Middle frontal gyrus (tissue), 1 donor: ENCODE measurements at regions not wholly inside any gene's neighbourhood (a gene's known extent, or its start where the extent isn't known, plus 50 kb on each side); places are given as distances from the start of the nearest gene placed in this dataset.
"Not testable (repeated sequence)": the region's sequence is repeated elsewhere in the genome, so short reads cannot be mapped to it uniquely, and the experiment has no call there.

Experiments used
- DNase-seq: peaks from one replicate; pipeline ENCODE4 v3.0.0-alpha.2; 2015; ENCODE audit warnings: low spot score; ENCODE audit errors: extremely low spot score

- DNase-seq: no peak
These were observed 878.4 kb upstream of the GJE1 start for GRCh38 chr6:141254336-141254735.

DNA sequence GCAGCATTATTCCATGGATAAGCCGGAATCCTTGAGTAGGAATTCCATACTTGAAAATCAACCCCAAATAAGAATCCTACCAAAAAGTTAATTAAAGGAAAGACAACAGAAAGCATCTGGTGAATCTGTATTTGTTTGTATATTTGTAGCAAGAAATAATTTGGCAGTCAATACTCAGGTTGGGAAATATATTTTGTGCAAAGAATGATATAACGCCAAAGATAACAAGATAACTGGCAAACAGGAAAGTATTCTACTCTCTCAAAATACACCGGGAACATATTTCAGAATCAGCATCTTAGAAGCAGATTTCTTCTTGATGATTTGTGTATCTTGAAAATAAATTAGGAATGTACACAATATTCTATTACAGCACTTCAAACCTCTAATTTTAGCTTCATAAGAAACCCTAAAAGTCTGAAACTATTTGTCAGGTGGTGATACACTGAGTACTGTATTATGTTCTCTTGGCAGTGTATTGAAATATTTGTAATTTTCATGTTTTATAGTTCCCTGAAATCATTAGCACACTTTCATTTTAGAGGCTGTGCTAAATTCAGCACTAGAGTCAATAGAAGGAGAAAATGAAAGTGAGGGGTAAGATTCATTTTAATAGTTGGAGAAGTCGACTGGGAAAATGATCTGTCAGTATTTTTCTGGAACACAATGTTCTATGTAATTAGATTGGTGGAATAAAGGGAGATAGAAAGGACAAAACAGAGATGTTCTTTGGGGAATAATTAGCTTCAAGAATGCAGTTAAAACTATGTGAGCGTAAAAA, 879.7 kb upstream of the GJE1 start:
- no peak for DNase-seq

DNA sequence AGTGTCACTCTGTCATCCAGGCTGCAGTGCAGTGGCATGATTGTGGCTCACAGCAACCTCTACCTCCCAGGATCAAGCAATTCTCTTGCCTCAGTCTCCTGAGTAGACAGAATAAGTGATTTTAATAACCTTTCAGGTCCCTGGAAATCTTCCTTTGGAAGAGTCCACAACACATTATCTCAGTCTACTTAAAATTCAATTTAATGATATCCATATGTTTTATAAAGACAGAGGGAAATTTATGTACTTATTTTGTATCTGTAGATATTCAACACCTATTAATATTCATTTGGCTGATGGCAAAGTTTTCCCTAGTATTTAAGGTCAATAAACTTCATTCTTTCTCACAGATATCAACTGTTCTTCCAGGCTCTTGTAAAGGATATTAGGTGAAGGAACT, 881.4 kb upstream of the GJE1 start:
- DNase-seq: no peak

DNA sequence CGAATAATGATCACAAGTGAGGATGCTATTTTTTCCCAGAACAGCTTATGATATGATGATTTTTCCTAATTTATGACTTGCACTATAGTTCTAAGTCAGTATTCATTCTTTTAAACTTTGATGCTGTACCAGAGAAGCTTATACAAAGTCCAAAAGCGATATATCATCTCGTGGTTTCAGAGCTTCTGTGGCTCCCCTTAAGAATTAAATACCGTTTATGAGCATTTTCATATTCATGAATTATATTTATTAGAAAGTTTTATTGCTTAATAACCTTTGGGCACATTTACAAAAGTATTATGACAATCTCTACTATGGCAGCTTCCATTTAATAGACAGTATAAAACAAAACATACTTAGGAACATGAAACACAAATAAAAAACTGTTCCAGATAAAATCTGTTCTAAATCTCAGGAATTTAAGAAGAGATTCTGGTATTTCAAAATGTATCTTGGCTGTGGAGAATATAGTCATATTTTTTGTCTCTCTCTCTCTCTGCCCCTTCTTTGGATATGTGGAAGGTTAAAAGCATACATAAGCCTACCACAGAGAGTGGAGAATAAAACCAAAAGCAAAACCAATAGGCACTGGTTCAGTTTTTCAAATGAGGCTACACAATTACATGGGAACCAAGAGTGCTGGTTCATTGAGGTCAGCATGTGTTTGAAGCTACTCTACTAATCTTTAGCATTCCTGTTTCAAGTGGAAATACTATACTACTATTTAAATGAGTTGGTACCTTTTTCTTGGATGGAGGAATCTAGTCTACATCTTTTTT, 884.5 kb upstream of the GJE1 start:
- no peak for DNase-seq

- DNase-seq: no peak
These were observed 888.4 kb upstream of the GJE1 start for GRCh38 chr6:141244366-141244765.

- DNase-seq: no peak
These were observed 889.8 kb upstream of the GJE1 start for GRCh38 chr6:141242957-141243356.

DNA sequence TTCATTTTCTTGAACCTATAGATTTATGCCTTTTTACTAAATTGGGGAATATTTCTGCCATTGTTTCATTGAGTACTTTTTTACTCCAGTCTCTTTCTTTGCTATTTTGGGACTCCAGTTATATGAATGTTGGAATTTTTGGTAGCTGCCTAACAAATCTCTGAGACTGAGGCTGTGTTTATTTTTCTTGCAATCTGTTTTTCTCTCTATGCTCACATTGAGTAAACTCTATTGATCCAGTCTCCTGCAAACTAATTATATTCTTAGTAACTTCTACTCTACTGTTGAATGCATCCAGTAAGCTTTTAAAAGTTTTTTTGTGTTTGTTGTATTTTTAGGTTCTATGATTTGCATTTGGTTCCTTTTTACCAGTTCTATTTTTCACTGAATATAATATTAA, 903.4 kb upstream of the GJE1 start:
- DNase-seq: no peak

- no peak for DNase-seq
These were observed 914.1 kb upstream of the GJE1 start for GRCh38 chr6:141218583-141218982.

GRCh38 chr6:141216726-141217125, 916.0 kb upstream of the GJE1 start:
- DNase-seq: no peak

- DNase-seq: no peak
These were observed 920.4 kb upstream of the GJE1 start for GRCh38 chr6:141212296-141212695.

GRCh38 chr6:141211845-141212244, 920.9 kb upstream of the GJE1 start:
- no peak for DNase-seq

GRCh38 chr6:141210901-141211300, 921.8 kb upstream of the GJE1 start:
- no peak for DNase-seq

- no peak for DNase-seq
These were observed 922.8 kb upstream of the GJE1 start for GRCh38 chr6:141209890-141210289.

DNA sequence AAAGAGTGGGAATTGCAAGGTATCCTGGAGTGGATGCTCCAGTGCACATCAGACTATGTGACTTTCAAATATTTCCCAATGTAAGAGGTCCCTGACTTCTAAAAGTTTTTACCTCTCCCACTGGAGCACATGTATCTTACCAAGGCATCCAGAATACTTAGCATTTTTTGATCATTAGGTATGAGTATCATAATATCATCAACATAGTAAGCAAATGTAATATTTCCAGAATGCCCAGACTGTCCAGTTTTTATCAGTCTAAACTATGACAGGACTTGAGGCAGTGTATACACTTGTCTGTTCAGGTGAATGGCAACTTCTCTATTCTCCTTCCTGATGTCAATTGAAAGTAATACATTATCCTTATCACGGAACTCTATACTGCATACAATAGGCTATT, 924.6 kb upstream of the GJE1 start:
- DNase-seq: no peak

DNA sequence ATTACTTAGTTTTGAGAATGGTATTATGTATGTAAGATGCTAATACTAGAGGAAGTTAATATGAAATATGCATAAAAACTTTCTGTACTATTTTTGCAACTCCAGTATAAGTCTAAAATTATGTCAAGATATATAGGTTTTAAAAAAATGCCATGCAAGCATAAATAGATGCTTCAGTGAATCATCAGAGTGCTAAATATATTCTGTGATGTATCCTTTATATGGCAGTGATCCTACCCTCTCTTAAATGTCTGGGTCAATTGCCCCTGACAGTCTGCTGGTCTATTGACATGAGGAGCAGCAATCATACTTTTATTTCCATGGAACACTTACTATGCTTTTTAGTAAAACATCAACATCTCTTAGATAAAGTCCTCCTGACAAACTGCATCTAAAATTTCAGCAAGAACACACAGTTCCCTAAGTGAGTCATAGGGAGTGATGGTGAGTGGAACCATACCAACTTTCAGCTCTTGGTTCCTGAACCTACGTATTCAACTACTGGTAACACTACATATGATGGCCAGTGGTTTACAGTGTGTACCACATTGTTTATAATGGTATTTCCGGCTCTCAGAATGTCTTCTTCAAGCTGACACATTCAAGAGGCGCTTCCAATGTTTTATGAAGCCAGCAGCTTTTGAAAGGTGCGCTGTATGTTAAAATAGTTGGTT, 928.7 kb upstream of the GJE1 start:
- DNase-seq: no peak

GRCh38 chr6:141202626-141203025, 930.1 kb upstream of the GJE1 start:
- no peak for DNase-seq

DNA sequence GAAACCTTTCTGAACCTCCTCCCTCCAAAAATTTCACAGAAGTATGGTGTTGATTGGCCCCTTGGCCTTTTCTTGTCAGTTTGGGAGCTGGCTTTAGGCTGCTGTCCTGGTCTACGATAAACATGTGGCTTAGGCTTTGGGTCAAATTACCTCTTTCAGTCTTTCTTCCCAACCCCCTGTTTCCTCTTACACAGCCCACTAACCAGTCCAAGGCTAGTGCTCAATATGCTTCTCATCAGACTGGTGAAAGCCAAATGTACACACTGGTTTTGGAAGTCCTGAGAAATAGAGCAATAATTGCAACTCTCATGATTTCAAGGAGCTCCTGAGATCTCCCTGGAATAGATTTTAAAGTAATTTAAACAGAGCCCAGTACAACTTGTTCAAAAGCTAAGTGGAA, 933.7 kb upstream of the GJE1 start:
- DNase-seq: no peak

GRCh38 chr6:141195251-141195832, 937.4 kb upstream of the GJE1 start:
- DNase-seq: no peak

DNA sequence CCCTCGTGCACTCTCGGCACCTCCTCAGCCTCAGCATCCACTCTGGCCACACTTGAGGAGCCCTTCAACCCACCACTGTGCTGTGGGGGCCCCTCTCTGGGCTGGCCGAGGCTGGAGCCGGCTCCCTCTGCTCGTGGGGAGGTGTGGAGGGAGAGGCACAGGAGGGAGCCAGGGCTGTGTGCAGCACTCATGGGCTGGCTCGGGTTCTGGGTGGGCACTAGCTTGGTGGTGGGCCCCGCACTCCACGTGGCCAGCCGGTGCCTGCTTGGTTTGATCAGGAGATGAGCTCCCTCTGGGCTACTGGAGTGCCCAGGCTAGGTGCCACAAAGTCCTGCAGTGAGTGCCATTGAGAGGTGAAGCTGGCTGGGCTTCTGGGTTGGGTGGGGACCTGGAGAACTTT, 949.4 kb upstream of the GJE1 start:
- no peak for DNase-seq

DNA sequence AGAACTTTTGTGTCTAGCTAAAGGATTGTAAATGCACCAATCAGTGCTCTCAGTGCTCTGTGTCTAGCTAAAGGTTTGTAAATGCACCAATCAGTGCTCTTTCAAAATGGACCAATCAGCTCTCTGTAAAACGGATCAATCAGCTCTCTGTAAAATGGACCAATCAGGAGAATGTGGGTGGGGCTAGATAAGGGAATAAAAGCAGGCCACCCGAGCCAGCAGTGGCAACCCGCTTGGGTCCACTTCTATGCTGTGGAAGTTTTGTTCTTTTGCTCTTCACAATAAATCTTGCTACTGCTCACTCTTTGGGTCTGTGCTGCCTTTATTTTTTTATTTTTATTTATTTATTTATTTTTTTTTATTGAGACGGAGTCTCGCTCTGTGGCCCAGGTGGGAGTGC, 957.3 kb upstream of the GJE1 start:
- not testable (repeated sequence) for DNase-seq

GRCh38 chr6:141174932-141175331, 957.8 kb upstream of the GJE1 start:
- no peak for DNase-seq

DNA sequence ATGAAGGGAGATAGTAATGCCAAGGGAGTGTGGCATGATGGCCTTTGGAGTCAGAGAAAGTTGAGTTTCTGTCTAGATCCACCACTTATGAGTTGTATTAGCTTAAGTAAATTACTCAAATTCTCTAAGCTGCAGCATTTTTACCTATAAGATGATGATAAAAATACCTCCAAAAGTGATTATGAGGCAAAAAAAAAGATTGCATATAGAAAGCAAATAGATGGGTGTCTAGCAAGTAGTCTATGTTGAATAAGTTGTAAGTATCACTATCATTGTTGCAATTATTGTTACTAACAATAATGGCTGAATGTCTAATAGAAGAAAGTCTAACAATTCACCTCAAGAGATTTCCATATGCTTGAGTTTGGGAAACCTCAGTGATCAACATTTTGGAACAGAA, 959.2 kb upstream of the GJE1 start:
- DNase-seq: no peak
